Neural progenitor cell (in vitro differentiated cells): ENCODE measurements at regions not wholly inside any gene's neighbourhood (a gene's known extent, or its start where the extent isn't known, plus 50 kb on each side); places are given as distances from the start of the nearest gene placed in this dataset.

Experiments
- EZH2phosphoT487 ChIP-seq: fragments of 200-600 bp; sonication (generic); IDR thresholded peaks from 2 replicates; pipeline ENCODE4 v1.6.1; 2017; ENCODE audit warnings: antibody characterized with exemption
- TF ChIP-seq, protein P1 (sequence below): fragments of 200-600 bp; sonication (generic); IDR thresholded peaks from 2 replicates; pipeline ENCODE4 v1.5.1; 2017; ENCODE audit warnings: antibody characterized with exemption, mild to moderate bottlenecking

DNA sequence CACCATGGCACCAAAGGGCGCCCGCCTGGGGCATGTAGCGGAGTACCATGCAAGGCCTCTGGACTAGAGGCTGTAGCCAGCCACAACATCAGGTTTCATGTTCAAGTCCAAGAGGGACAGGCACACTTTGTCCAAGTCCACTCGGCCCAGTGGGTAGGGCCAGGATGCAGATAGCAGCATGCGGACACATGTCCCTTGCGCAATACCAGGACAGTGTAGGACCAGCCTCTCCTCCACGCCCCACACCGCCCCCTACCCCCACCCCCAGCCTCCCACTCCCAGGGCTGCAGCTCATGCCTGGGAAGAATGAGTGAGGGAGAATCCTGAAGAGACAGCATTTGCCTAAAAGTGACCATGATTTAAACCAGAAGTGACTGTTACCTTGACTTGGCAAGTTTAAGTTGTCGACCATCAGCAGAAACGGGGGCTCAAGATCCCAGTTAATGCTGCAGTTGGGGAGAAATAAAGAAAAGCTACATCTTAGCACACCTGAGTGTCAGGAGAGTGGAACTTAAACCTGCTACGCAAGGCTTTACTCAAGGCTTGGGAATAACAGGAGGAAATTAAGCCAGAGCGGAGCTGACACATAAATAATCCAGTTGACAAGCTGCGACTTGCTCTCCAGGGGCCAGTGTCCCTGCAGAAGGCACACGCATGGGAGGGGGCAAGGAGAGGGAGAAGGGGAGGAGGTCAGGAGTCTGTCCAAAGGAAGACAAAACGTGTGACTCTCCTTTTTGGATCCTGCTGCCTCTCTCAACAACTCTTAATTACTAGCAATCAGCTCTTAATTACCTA, 221.7 kb downstream of the BCOR start:
- TF ChIP-seq, protein P1, sequence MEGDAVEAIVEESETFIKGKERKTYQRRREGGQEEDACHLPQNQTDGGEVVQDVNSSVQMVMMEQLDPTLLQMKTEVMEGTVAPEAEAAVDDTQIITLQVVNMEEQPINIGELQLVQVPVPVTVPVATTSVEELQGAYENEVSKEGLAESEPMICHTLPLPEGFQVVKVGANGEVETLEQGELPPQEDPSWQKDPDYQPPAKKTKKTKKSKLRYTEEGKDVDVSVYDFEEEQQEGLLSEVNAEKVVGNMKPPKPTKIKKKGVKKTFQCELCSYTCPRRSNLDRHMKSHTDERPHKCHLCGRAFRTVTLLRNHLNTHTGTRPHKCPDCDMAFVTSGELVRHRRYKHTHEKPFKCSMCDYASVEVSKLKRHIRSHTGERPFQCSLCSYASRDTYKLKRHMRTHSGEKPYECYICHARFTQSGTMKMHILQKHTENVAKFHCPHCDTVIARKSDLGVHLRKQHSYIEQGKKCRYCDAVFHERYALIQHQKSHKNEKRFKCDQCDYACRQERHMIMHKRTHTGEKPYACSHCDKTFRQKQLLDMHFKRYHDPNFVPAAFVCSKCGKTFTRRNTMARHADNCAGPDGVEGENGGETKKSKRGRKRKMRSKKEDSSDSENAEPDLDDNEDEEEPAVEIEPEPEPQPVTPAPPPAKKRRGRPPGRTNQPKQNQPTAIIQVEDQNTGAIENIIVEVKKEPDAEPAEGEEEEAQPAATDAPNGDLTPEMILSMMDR: no peak
- no peak for TF ChIP-seq EZH2phosphoT487
